Testis (tissue), 2 donors: ENCODE measurements at regions not wholly inside any gene's neighbourhood (a gene's known extent, or its start where the extent isn't known, plus 50 kb on each side); places are given as distances from the start of the nearest gene placed in this dataset.

Experiments used
- DNase-seq: peaks from one replicate; pipeline ENCODE4 v3.0.0-alpha.2; 2019
- H3K27ac ChIP-seq, 2 donors: fragments of 200-600 bp; sonication (generic); one replicate each; pipeline ENCODE4 v1.5.1; 2019
- H3K27me3 ChIP-seq: fragments of 200-600 bp; sonication (generic); one replicate; pipeline ENCODE4 v1.5.1; 2019
- H3K36me3 ChIP-seq: fragments of 200-600 bp; sonication (generic); one replicate; pipeline ENCODE4 v1.5.1; 2017; ENCODE audit warnings: low read depth; ENCODE audit errors: missing control alignments
- H3K4me1 ChIP-seq: fragments of 200-600 bp; sonication (generic); one replicate; pipeline ENCODE4 v1.5.1; 2019
- H3K4me3 ChIP-seq, 2 donors: fragments of 200-600 bp; sonication (generic); one replicate each; pipeline ENCODE4 v1.5.1; 2017 to 2019
- H3K9me3 ChIP-seq: fragments of 200-600 bp; sonication (generic); one replicate; pipeline ENCODE4 v1.5.1; 2017
- POLR2A ChIP-seq: fragments of 450-650 bp; IDR thresholded peaks from one replicate; pipeline ENCODE4 v1.6.1; 2017; ENCODE audit warnings: antibody characterized with exemption, mild to moderate bottlenecking, moderate library complexity
- WGBS, 2 donors: methylation state at CpG; one replicate each; pipeline ENCODE4 v1.1.5; 2018; 5-methylcytosine and 5-hydroxymethylcytosine counted together
- intact Hi-C: fragments of 100-400 bp; cut with DNase I; formaldehyde crosslinking; loops from one replicate; pipeline ENCODE4 v1.15.1; 2023; ENCODE audit warnings: low total_unique reads
- TF ChIP-seq, protein P1 (sequence below), 3 experiments: fragments of 450-650 bp in 2 of 3; fragments of 200-600 bp in 1 of 3; sonication (generic) in 1 of 3; IDR thresholded peaks; one replicate each; pipeline ENCODE4 v1.5.1; 2016 to 2019; ENCODE audit warnings: antibody characterized with exemption in 3 of 3, mild to moderate bottlenecking in 2 of 3, moderate library complexity in 1 of 3

DNA sequence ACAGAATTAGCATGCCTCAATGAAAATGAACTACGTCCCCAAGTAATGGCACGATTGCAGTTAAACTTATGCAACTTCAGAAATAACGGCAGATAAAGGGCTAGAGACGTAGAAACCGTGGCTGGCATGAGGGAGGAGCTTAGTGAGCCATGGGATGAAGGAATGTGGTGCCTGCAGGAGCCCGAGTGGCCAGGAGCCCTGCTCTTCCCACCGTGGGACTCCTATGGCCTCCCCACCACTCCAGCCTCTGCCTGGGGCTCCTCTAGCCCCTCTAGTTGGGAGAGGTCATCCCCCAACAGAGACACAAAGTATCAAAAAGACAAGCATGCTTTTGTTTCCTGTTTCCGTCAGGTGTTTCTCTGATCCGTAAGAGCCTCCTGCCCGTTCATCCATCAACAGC is 75.1 kb upstream of the BHLHE23 start:
- Histone ChIP-seq H3K27me3 (no peaks in the 10 kb centered on the region), H3K9me3 (no peaks in the 10 kb centered on the region), H3K36me3 (no peaks in the 10 kb centered on the region), H3K27ac (no peak overlapping the region), H3K4me3 (no peak overlapping the region), H3K4me1 (no peaks in the 10 kb centered on the region)
- TF ChIP-seq, protein P1, sequence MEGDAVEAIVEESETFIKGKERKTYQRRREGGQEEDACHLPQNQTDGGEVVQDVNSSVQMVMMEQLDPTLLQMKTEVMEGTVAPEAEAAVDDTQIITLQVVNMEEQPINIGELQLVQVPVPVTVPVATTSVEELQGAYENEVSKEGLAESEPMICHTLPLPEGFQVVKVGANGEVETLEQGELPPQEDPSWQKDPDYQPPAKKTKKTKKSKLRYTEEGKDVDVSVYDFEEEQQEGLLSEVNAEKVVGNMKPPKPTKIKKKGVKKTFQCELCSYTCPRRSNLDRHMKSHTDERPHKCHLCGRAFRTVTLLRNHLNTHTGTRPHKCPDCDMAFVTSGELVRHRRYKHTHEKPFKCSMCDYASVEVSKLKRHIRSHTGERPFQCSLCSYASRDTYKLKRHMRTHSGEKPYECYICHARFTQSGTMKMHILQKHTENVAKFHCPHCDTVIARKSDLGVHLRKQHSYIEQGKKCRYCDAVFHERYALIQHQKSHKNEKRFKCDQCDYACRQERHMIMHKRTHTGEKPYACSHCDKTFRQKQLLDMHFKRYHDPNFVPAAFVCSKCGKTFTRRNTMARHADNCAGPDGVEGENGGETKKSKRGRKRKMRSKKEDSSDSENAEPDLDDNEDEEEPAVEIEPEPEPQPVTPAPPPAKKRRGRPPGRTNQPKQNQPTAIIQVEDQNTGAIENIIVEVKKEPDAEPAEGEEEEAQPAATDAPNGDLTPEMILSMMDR (IDR thresholded peaks at IDR 0.05): no peak
- no peak for TF ChIP-seq POLR2A
- intact Hi-C loops: no loop called here
- DNase-seq: no peak
- 47 to 48% methylated on average over 9 to 10 of the region's 10 CpGs for WGBS, 2 donors

DNA sequence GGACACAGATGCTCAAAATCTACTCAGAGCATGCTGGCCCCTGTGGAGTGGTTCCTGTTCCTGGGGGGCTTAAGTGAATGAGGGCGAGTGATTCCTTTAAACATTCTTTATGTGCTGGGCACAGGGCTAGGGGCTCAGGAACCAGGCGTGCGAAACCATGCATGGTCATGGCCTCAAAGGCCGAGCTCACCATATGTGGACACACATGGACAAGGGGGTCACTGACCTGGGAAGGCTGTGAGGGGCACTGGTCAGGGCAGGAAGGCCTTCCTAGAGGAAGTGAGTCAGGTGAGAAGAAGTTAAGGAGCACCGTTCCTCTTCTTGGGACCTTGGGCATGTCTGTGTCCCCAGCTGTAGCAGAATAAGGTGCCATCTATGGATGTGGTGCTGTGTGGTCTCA is 74.6 kb upstream of the BHLHE23 start:
- Histone ChIP-seq H3K4me1 (no peaks in the 10 kb centered on the region), H3K27me3 (no peaks in the 10 kb centered on the region), H3K4me3 (no peak overlapping the region), H3K36me3 (no peaks in the 10 kb centered on the region), H3K9me3 (no peaks in the 10 kb centered on the region), H3K27ac (no peak overlapping the region)
- intact Hi-C loops: no loop called here
- 49 to 73% methylated on average over 5 of the region's 5 CpGs for WGBS, 2 donors
- DNase-seq: no peak
- TF ChIP-seq, protein P1 (IDR thresholded peaks at IDR 0.05): no peak
- TF ChIP-seq POLR2A: no peak

DNA sequence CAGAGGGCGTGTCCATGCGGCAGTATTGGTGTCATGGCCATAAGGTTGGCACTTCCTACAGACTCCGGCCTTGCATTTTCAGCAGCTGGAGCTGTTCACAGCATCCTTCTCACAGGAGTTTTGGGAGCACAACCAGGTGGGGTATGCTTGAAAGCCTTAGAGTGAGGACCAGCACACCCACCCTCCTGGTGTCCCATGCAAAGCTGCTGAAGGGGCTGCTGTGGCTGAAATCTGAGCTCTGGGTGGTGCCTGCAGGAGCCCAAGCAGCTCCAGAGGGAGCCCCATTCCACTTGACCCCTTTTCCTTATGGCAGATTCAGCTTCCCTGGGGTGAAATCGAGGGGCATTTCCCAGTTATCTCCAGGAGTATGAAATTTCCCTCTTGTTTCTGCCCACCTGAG is 74.0 kb upstream of the BHLHE23 start:
- H3K9me3 ChIP-seq: no peaks in the 10 kb centered on the region
- H3K36me3 ChIP-seq: no peaks in the 10 kb centered on the region
- no peaks in the 10 kb centered on the region for H3K4me1 ChIP-seq
- DNase-seq: no peak
- TF ChIP-seq, protein P1 (IDR thresholded peaks at IDR 0.05): no peak
- TF ChIP-seq POLR2A: no peak
- H3K27ac ChIP-seq: no peak overlapping the region
- H3K4me3 ChIP-seq: no peak overlapping the region
- no peaks in the 10 kb centered on the region for H3K27me3 ChIP-seq
- intact Hi-C loops: no loop called here
- 50 to 85% methylated on average over 1 to 4 of the region's 4 CpGs for WGBS, 2 donors

DNA sequence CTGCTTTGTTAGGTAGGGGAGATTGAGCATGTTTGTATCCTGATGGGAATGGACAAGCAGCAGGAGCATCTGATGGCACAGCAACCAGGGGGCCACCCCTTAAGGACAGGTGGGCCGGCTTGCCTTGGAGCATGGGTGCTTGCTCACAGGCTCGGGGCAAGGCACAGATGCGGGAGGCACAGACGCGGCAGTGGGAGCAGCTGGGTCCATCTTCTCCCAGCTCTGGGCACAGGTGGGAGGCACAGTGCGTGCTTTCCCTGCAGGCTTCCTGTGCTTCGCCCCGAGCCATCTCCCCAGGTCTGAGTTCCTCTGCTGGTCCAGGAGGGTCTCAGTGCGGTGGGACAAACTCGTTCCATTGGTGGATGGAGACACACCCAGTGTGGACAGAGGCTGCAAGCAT is 73.6 kb upstream of the BHLHE23 start:
- Histone ChIP-seq H3K27ac (no peak overlapping the region), H3K4me3 (no peak overlapping the region), H3K4me1 (no peaks in the 10 kb centered on the region), H3K27me3 (no peaks in the 10 kb centered on the region), H3K36me3 (no peaks in the 10 kb centered on the region), H3K9me3 (no peaks in the 10 kb centered on the region)
- DNase-seq: no peak
- TF ChIP-seq, protein P1 (IDR thresholded peaks at IDR 0.05): no peak
- TF ChIP-seq POLR2A: no peak
- 82 to 88% methylated on average over 4 to 10 of the region's 10 CpGs for WGBS, 2 donors
- intact Hi-C loops: no loop called here

DNA sequence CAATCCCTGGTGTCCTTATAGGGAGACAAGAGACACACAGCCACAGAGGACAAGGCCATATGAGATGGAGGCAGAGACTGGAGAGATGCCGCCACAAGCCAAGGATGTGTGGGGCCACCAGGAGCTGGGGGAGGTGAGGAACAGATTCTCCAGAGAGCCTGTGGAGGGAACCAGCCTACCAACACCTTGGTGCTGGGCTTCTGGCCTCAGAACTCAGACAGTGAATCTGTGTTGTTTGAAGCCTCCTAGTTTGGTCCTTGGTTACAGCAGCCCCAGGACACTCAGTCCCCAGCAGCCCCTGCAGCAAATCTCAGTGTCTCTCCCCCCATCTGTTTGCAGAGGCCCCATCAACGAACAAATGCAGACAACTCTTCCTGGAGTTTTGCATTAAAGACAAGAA is 73.2 kb upstream of the BHLHE23 start:
- Histone ChIP-seq H3K36me3 (no peaks in the 10 kb centered on the region), H3K4me3 (no peak overlapping the region), H3K4me1 (no peaks in the 10 kb centered on the region), H3K9me3 (no peaks in the 10 kb centered on the region), H3K27me3 (no peaks in the 10 kb centered on the region), H3K27ac (no peak overlapping the region)
- DNase-seq: no peak
- 72 to 73% methylated on average over 2 of the region's 2 CpGs for WGBS, 2 donors
- intact Hi-C loops: no loop called here
- TF ChIP-seq, protein P1 (IDR thresholded peaks at IDR 0.05): no peak
- no peak for TF ChIP-seq POLR2A
